Astrocyte of the hippocampus (primary cell): ENCODE measurements at regions not wholly inside any gene's neighbourhood (a gene's known extent, or its start where the extent isn't known, plus 50 kb on each side); places are given as distances from the start of the nearest gene placed in this dataset.
A peak's percentile ranks its signal among the peaks of the same experiment; 100 is the strongest.

Experiments used
- DNase-seq: peaks from one replicate; pipeline ENCODE4 v3.0.0; 2011; ENCODE audit warnings: low read depth, low spot score

GRCh38 chr1:235925016-235925415 is 58.3 kb upstream of the LYST start:
- no peak for DNase-seq

- DNase-seq: no peak
Observed at GRCh38 chr1:235923466-235924021, 56.8 kb upstream of the LYST start.

- DNase-seq: no peak
Observed at GRCh38 chr1:235920596-235921375, 54.1 kb upstream of the LYST start.

GRCh38 chr1:235919833-235920441 is 53.2 kb upstream of the LYST start:
- DNase-seq: peak; percentile 78

- no peak for DNase-seq
Observed at GRCh38 chr1:235919127-235919832, 52.6 kb upstream of the LYST start.

GRCh38 chr1:235918465-235918864 is 51.8 kb upstream of the LYST start:
- DNase-seq: no peak

GRCh38 chr1:235918032-235918431 is 51.3 kb upstream of the LYST start:
- DNase-seq: no peak

GRCh38 chr1:235917267-235917811 is 50.6 kb upstream of the LYST start:
- DNase-seq: peak; percentile 98
